D721Med (cell line): ENCODE measurements at regions not wholly inside any gene's neighbourhood (a gene's known extent, or its start where the extent isn't known, plus 50 kb on each side); places are given as distances from the start of the nearest gene placed in this dataset.

ENCODE experiments used
- DNase-seq: peaks from one replicate; pipeline ENCODE4 v3.0.0; 2011; ENCODE audit warnings: low spot score; ENCODE audit not compliant: insufficient read length
- FAIRE-seq: peaks from 2 replicates; lab custom pipeline; 2011; peaks lifted over from hg19 to GRCh38; lab: Jason Lieb, UNC
- TF ChIP-seq, protein P1 (sequence below): IDR thresholded peaks from 2 replicates; pipeline ENCODE4 v1.5.1; 2012; ENCODE audit warnings: mild to moderate bottlenecking, control low read depth; ENCODE audit not compliant: insufficient read depth; ENCODE audit errors: missing control alignments

DNA sequence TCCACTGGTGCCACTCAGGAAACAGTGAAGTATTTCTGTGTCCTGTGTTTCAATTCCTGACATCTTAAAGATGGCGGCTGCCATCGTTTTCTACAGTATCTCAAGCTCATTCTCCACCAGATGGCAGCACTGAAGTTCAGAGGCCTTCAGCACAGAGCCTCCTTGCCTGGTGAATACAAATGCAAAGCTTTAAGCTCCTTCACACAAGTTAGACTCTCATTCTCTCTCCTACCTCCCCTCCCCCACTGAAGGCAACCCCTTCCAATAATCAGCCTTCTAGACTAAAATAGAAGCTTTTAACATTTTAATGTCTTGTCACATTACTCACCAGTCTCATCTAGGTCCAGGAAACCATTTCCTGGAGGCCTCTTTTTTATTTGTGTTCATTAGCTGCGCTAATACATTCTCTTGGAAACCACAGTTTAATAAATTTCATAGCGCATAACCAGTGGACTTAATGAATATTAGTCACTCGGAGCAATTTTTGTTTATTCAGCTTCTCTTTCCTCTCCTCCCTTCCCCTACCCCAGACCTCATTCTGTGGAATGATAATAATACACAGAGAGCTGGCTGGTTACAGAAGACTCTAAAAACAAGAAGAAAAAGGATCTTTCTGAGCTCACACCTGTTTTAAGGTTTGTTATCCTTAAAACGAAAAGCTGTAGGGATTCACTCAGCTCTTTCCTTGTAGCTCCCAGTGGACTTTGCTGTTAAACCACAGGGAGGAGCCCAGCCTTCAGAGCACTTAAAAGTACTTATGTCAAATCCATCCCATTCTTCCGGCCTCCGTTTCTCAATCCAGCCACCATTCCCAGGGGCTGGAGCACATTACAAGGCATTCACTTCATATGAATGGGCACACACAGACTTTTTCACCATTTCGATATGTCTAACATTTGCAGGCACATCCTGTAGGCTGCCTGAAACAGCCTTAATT is 384.9 kb downstream of the HLX start:
- FAIRE-seq (peak; percentile 94), DNase-seq (no peak)
- TF ChIP-seq, protein P1, sequence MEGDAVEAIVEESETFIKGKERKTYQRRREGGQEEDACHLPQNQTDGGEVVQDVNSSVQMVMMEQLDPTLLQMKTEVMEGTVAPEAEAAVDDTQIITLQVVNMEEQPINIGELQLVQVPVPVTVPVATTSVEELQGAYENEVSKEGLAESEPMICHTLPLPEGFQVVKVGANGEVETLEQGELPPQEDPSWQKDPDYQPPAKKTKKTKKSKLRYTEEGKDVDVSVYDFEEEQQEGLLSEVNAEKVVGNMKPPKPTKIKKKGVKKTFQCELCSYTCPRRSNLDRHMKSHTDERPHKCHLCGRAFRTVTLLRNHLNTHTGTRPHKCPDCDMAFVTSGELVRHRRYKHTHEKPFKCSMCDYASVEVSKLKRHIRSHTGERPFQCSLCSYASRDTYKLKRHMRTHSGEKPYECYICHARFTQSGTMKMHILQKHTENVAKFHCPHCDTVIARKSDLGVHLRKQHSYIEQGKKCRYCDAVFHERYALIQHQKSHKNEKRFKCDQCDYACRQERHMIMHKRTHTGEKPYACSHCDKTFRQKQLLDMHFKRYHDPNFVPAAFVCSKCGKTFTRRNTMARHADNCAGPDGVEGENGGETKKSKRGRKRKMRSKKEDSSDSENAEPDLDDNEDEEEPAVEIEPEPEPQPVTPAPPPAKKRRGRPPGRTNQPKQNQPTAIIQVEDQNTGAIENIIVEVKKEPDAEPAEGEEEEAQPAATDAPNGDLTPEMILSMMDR = peak; percentile 90

DNA sequence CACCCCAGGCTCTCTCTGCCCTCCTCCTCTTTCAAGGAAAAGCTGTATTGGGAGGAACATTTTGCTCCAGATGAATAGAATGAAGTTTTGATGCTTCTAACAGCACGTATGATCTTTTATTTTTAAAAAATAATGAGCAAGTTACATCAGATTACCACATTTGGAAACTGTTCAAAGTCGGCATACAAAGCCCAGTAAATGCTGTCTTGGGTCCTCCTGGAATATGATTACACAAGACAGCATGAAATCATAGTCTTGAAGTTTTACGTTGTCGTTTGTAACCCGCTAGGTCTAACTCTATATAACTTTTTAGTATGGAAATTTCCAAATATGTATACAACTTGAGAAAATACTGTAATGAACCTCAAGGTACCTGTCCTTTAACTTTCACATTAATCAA is 385.6 kb downstream of the HLX start:
- no peak for FAIRE-seq
- TF ChIP-seq, protein P1 = no peak
- DNase-seq = no peak

DNA sequence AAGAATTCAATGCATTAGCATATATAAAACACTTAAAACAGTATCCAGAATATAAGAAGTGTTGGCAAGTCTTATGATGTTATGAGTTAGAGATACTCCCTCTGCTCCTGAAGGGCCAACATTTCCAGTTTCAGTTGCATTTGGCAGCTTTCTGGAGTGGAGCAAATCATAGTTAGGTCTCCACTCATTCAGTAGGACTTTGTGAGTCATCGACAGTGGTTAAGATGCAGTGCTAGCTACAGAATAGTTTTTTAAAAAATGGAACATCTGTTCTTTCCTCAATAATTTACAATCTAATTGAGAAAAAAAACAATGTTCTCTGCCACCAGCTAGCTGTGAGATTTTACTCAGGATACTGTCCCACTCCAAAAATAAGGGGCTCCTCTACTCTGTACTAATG is 389.1 kb downstream of the HLX start:
- DNase-seq = no peak
- TF ChIP-seq, protein P1 = no peak
- FAIRE-seq = peak; percentile 32

- TF ChIP-seq, protein P1 = no peak
- peak; percentile 56 for FAIRE-seq
- no peak for DNase-seq
Measured at GRCh38 chr1:221271701-221272100, 392.5 kb downstream of the HLX start.

- peak; percentile 88 for FAIRE-seq
- TF ChIP-seq, protein P1 = peak; percentile 74
- DNase-seq = no peak
Measured at GRCh38 chr1:221272940-221273339, 393.7 kb downstream of the HLX start.

DNA sequence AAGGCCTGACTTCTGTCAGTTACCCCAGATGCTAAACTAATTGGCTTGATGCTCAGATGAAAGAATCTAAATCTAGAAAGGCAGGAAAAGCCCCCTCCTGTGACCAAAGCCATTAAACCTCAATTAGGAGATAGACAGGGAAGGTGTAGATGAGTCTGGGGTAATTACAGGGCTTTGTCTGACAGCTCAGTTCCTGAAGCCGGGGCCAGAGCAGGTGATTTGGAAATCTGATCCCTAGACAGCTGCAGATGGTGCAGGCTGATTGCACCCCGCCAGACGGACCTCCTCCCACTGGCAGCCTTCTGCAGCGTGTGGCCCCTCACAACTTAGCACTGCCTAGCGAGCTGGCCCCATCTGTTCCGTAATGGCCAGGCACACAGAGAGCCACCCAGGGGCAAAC is 395.1 kb downstream of the HLX start:
- TF ChIP-seq, protein P1 = no peak
- DNase-seq (peak; percentile 57), FAIRE-seq (peak; percentile 99)

GRCh38 chr1:221276896-221277409 is 397.7 kb downstream of the HLX start:
- FAIRE-seq (peak; percentile 95), DNase-seq (no peak)
- TF ChIP-seq, protein P1 = no peak
